NCI-H2227 treated with DMSO at 0.1 percent for 48 hours (cell line): ENCODE measurements at regions not wholly inside any gene's neighbourhood (a gene's known extent, or its start where the extent isn't known, plus 50 kb on each side); places are given as distances from the start of the nearest gene placed in this dataset.
"Not testable (repeated sequence)": the region's sequence is repeated elsewhere in the genome, so short reads cannot be mapped to it uniquely, and the experiment has no call there.

Experiments
- DNase-seq: peaks from one replicate; lab custom pipeline; 2025; lab: John Stamatoyannopoulos, UW

- no peak for DNase-seq
Observed at GRCh38 chr18:39604836-39605235, 2039.2 kb upstream of the CELF4 start.

GRCh38 chr18:39602131-39602530 is 2036.5 kb upstream of the CELF4 start:
- no peak for DNase-seq

- no peak for DNase-seq
Observed at GRCh38 chr18:39600894-39601293, 2035.3 kb upstream of the CELF4 start.

- DNase-seq, result no peak
Observed at GRCh38 chr18:39599251-39599650, 2033.7 kb upstream of the CELF4 start.

GRCh38 chr18:39596891-39597290 is 2031.3 kb upstream of the CELF4 start:
- no peak for DNase-seq

GRCh38 chr18:39596221-39596620 is 2030.6 kb upstream of the CELF4 start:
- no peak for DNase-seq

GRCh38 chr18:39594206-39594605 is 2028.6 kb upstream of the CELF4 start:
- DNase-seq, result no peak

GRCh38 chr18:39591649-39592048 is 2026.1 kb upstream of the CELF4 start:
- no peak for DNase-seq

- no peak for DNase-seq
Observed at GRCh38 chr18:39589496-39589895, 2023.9 kb upstream of the CELF4 start.

- DNase-seq, result no peak
Observed at GRCh38 chr18:39587586-39587985, 2022.0 kb upstream of the CELF4 start.

GRCh38 chr18:39586741-39587140 is 2021.1 kb upstream of the CELF4 start:
- DNase-seq, result no peak

- no peak for DNase-seq
Observed at GRCh38 chr18:39574897-39575296, 2009.3 kb upstream of the CELF4 start.

GRCh38 chr18:39571511-39571910 is 2005.9 kb upstream of the CELF4 start:
- DNase-seq, result no peak

GRCh38 chr18:39565551-39566230 is 2000.1 kb upstream of the CELF4 start:
- DNase-seq, result not testable (repeated sequence)

GRCh38 chr18:39564716-39565115 is 1999.1 kb upstream of the CELF4 start:
- DNase-seq, result peak; percentile 23

GRCh38 chr18:39561126-39561525 is 1995.5 kb upstream of the CELF4 start:
- DNase-seq, result no peak

GRCh38 chr18:39558658-39559057 is 1993.1 kb upstream of the CELF4 start:
- no peak for DNase-seq

- no peak for DNase-seq
Observed at GRCh38 chr18:39555496-39555895, 1989.9 kb upstream of the CELF4 start.

- DNase-seq, result no peak
Observed at GRCh38 chr18:39550701-39551100, 1985.1 kb upstream of the CELF4 start.

GRCh38 chr18:39549144-39549543 is 1983.5 kb upstream of the CELF4 start:
- DNase-seq, result no peak

GRCh38 chr18:39531659-39532058 is 1966.1 kb upstream of the CELF4 start:
- DNase-seq, result no peak

- no peak for DNase-seq
Observed at GRCh38 chr18:39529358-39529757, 1963.8 kb upstream of the CELF4 start.

- no peak for DNase-seq
Observed at GRCh38 chr18:39527465-39527864, 1961.9 kb upstream of the CELF4 start.

- no peak for DNase-seq
Observed at GRCh38 chr18:39524370-39524769, 1958.8 kb upstream of the CELF4 start.
